ENCODE measurements at regions not wholly inside any gene's neighbourhood (a gene's known extent, or its start where the extent isn't known, plus 50 kb on each side); places are given as distances from the start of the nearest gene placed in this dataset.

- TF ChIP-seq FOXP2 (optimal IDR thresholded peaks at IDR 0.05; ENCODE audit: borderline replicate concordance, extremely low read depth, extremely low read length, insufficient read depth) (no peak), TAF1 (IDR thresholded peaks at IDR 0.05; ENCODE audit: borderline replicate concordance, insufficient read depth, low read length) (no peak), REST (IDR thresholded peaks at IDR 0.05; ENCODE audit: insufficient read depth in 1 of 2, low read depth in 2 of 2, low read length in 2 of 2) (no peak), SIN3A (IDR thresholded peaks at IDR 0.05; ENCODE audit: borderline replicate concordance, insufficient read depth, low read length) (no peak), POLR2AphosphoS5 (IDR thresholded peaks at IDR 0.05; ENCODE audit: low read depth, low read length) (no peak)
These were observed 1045.6 kb downstream of the GLUD2 start for GRCh38 chrX:122092978-122093377.

GRCh38 chrX:122094611-122095010, 1047.2 kb downstream of the GLUD2 start:
- TF ChIP-seq POLR2AphosphoS5 (IDR thresholded peaks at IDR 0.05; ENCODE audit: low read depth, low read length) (no peak), REST (IDR thresholded peaks at IDR 0.05; ENCODE audit: insufficient read depth in 1 of 2, low read depth in 2 of 2, low read length in 2 of 2) (no peak), TAF1 (IDR thresholded peaks at IDR 0.05; ENCODE audit: borderline replicate concordance, insufficient read depth, low read length) (no peak), SIN3A (IDR thresholded peaks at IDR 0.05; ENCODE audit: borderline replicate concordance, insufficient read depth, low read length) (no peak), FOXP2 (optimal IDR thresholded peaks at IDR 0.05; ENCODE audit: borderline replicate concordance, extremely low read depth, extremely low read length, insufficient read depth) (no peak)

GRCh38 chrX:122113376-122113775, 1066.0 kb downstream of the GLUD2 start:
- TF ChIP-seq SIN3A (IDR thresholded peaks at IDR 0.05; ENCODE audit: borderline replicate concordance, insufficient read depth, low read length): no peak
- no peak for TF ChIP-seq FOXP2 (optimal IDR thresholded peaks at IDR 0.05; ENCODE audit: borderline replicate concordance, extremely low read depth, extremely low read length, insufficient read depth)
- no peak for TF ChIP-seq POLR2AphosphoS5 (IDR thresholded peaks at IDR 0.05; ENCODE audit: low read depth, low read length)
- TF ChIP-seq TAF1 (IDR thresholded peaks at IDR 0.05; ENCODE audit: borderline replicate concordance, insufficient read depth, low read length): no peak
- TF ChIP-seq REST (IDR thresholded peaks at IDR 0.05; ENCODE audit: insufficient read depth in 1 of 2, low read depth in 2 of 2, low read length in 2 of 2): no peak

- TF ChIP-seq SIN3A (IDR thresholded peaks at IDR 0.05; ENCODE audit: borderline replicate concordance, insufficient read depth, low read length) (no peak), POLR2AphosphoS5 (IDR thresholded peaks at IDR 0.05; ENCODE audit: low read depth, low read length) (no peak), REST (IDR thresholded peaks at IDR 0.05; ENCODE audit: insufficient read depth in 1 of 2, low read depth in 2 of 2, low read length in 2 of 2) (no peak), FOXP2 (optimal IDR thresholded peaks at IDR 0.05; ENCODE audit: borderline replicate concordance, extremely low read depth, extremely low read length, insufficient read depth) (no peak), TAF1 (IDR thresholded peaks at IDR 0.05; ENCODE audit: borderline replicate concordance, insufficient read depth, low read length) (no peak)
These were observed 1066.5 kb downstream of the GLUD2 start for GRCh38 chrX:122113896-122114295.

GRCh38 chrX:122115604-122116003, 1068.2 kb downstream of the GLUD2 start:
- TF ChIP-seq POLR2AphosphoS5 (IDR thresholded peaks at IDR 0.05; ENCODE audit: low read depth, low read length) (no peak), FOXP2 (optimal IDR thresholded peaks at IDR 0.05; ENCODE audit: borderline replicate concordance, extremely low read depth, extremely low read length, insufficient read depth) (no peak), TAF1 (IDR thresholded peaks at IDR 0.05; ENCODE audit: borderline replicate concordance, insufficient read depth, low read length) (no peak), SIN3A (IDR thresholded peaks at IDR 0.05; ENCODE audit: borderline replicate concordance, insufficient read depth, low read length) (no peak), REST (IDR thresholded peaks at IDR 0.05; ENCODE audit: insufficient read depth in 1 of 2, low read depth in 2 of 2, low read length in 2 of 2) (no peak)

Measured in PFSK-1 (cell line).